Pons (tissue), 1 donor: ENCODE measurements at regions not wholly inside any gene's neighbourhood (a gene's known extent, or its start where the extent isn't known, plus 50 kb on each side); places are given as distances from the start of the nearest gene placed in this dataset.
"Not testable (repeated sequence)": the region's sequence is repeated elsewhere in the genome, so short reads cannot be mapped to it uniquely, and the experiment has no call there.

Experiments
- DNase-seq: peaks from one replicate; pipeline ENCODE4 v3.0.0-alpha.2; 2016; ENCODE audit warnings: low spot score

DNA sequence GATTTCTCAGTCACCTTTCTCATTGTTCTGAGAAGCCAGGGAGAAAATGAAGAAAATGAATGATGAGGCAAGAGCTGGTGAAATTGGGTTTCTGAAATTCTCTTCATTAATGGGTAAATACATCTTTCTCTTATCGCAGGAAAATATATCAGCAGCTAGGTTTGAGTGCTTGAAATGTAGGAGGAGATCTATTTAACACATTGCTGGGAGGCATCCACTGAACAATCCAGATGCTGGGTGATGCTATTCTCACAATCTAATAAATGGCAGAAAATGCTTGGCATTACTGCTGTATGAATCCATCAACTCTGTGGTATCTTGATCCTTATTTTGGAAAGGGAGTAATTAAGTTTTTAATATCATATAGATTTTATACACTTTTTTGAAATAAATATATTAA, 199.6 kb upstream of the LRP1B start:
- DNase-seq = no peak

- peak; percentile 15 for DNase-seq
Observed at GRCh38 chr2:142325870-142326269, 195.1 kb upstream of the LRP1B start.

DNA sequence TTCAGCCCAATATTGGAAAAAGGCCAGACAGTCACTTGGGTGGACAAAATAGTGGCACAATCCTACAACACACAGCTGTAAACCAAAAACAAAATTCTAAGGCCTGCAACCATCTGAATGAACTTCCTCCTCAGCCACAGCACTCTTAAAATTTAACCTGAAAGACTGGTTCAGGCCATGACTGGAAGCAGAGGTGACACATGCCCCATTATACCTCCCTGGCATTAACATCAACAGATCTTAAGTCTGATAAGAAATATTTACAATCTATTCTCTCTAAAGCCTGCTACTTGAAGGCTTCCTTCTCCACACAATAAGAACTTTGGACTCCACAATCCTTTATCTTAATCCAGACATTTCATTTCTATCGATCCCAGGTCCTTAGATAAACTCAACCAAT, 192.4 kb upstream of the LRP1B start:
- DNase-seq = no peak

- DNase-seq = no peak
Observed at GRCh38 chr2:142321706-142322280, 191.0 kb upstream of the LRP1B start.

GRCh38 chr2:142320067-142320466, 189.3 kb upstream of the LRP1B start:
- DNase-seq = no peak

DNA sequence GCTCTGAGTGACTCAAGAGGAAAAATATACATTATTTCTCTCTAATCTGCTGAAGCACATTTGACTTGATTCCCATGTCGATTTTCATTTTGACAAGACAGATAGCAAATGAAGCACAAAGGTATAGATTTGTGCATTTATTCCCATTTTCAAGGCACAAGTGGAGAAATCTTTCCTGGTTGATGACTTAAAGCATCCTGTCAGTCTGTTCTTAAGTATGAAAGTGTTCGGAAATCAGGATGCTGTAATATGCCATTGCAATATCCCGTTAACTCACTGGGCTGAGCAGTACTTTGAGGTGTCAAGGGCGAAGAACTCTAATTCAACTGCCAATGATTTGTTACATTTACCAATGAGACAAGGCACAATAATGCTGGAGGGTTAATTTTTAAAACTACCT, 185.2 kb upstream of the LRP1B start:
- DNase-seq = no peak

- DNase-seq = no peak
Observed at GRCh38 chr2:142315346-142315745, 184.5 kb upstream of the LRP1B start.

GRCh38 chr2:142314164-142314563, 183.3 kb upstream of the LRP1B start:
- no peak for DNase-seq

DNA sequence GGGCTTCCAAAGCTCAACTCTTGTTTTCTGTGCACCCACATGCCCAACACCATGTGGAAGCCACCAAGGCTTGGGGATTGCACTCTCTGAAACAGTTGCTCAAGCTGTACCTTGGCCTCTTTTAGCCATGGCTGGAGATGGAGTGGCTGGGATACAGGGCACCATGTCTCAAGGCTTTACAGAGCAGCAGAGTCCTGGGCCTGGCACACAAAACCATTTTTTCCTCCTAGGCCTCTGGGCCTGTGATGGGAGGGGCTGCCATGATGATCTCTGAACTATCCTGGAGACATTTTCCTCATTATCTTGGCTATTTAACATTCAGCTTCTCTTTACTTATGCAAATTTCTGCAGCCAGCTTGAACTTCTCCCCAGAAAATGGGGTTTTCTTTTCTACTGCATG, 179.7 kb upstream of the LRP1B start:
- DNase-seq = no peak

GRCh38 chr2:142308744-142309143, 177.9 kb upstream of the LRP1B start:
- no peak for DNase-seq

GRCh38 chr2:142307616-142308115, 176.8 kb upstream of the LRP1B start:
- DNase-seq = no peak

DNA sequence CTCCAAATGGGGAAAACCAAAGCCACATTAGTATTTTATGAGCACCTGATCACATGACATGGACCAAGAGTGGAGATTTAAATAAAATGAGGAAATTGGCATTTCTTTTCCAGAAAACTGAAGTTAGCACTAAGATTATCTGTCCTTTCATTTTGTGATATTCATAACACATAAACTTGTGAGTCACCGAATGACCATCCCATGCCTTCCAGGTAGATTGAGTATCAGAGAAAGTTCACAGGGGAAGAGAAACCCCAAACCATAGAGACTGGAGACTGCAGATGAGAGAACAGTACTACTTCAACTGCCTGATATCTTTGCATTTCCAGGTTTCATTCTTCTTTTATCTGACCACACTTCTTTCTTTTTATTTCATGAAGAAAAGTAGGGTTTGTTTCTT, 176.3 kb upstream of the LRP1B start:
- DNase-seq = no peak

GRCh38 chr2:142306131-142306530, 175.3 kb upstream of the LRP1B start:
- DNase-seq = no peak

GRCh38 chr2:142300517-142300916, 169.7 kb upstream of the LRP1B start:
- DNase-seq = no peak

DNA sequence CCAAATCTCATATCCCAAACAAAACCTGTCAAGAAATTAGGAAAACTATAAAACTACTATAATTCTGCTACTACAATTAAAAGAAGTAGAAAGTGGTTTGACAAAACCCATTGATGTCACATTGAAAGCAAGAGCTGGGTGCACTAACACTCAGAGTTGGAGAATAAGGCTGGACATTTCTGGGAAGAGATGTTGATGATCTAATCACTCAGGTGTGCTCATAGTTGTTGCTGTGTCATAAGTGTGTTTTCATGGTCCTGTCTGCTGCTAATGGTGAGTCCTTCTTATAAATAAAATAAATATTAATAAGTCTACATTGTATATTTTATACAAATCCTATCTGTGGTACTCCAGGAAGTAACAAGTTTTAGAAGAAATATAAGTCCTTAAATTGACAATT, 168.2 kb upstream of the LRP1B start:
- no peak for DNase-seq

- DNase-seq = no peak
Observed at GRCh38 chr2:142294225-142294624, 163.4 kb upstream of the LRP1B start.

DNA sequence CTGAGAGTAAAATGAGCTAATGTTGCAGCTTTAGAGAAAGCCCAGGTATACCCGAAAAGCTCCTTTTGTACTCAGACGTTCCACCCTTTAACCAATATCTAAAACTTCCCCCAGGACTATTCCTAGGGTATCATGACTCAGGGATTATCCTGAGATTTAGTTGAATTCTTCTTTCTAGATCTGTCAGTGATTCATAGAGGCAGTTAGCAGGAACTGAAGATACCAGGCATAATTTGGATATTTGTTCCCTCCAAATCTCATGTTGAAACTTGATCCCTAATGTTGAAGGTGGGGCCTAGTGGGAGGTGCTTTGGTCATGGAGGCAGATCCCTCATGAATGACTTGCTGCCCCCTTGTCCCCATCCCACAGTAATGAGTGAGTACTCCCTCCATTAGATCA, 161.2 kb upstream of the LRP1B start:
- no peak for DNase-seq

- no peak for DNase-seq
Observed at GRCh38 chr2:142290931-142291330, 160.1 kb upstream of the LRP1B start.

GRCh38 chr2:142286618-142287017, 155.8 kb upstream of the LRP1B start:
- no peak for DNase-seq

DNA sequence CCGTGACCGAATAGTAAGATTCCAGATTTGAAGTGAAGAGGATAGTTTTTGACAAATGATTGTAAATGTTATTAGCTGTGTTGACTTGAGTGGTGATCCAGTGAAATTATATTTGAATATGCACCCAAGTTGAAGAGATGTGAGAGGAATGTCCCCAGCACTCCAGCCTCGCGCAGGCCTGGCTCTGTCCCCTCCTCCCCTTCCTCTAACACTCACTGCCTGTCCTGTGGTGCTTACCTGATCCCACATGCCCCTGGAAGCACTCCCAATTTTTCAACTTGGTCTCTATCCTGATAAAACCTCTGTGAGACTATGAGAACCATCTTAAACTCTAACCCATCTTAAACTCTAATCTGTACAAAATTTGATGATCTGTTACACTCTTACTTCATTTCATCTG, 154.7 kb upstream of the LRP1B start:
- DNase-seq = no peak

DNA sequence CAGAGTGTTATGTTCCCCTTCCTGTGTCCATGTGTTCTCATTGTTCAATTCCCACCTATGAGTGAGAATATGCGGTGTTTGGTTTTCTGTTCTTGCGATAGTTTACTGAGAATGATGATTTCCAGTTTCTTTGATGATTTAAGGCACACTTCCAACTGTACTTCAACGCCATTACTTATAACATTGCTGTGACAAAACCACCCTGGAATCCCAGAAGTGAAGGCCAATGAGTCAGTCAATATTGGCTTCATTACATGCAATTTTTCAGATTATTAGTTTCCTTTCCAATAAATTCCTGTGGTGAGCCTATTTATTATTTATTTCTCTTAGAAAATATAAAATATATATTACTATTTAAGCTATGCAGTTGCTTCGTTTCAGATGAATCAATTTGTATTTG, 153.5 kb upstream of the LRP1B start:
- DNase-seq = not testable (repeated sequence)

DNA sequence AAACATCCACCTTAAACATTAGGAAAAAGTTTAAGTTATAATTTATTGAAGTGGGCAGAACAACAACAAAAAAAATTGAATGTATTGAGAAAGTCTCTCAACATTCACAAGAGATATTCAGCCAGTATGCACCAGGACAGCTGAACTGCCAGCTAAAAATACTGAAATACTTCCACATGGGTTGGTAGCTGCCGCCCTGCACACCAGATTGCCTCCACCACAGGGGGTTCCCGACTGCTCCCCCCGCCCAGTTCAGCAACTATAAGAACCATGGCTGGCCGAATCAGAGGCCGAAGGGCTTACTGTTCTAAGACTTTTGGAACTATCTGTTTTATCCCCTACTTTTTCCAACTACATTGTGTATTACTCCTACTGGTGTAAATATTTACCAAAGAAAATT, 150.0 kb upstream of the LRP1B start:
- DNase-seq = no peak

- no peak for DNase-seq
Observed at GRCh38 chr2:142270990-142271389, 140.2 kb upstream of the LRP1B start.

DNA sequence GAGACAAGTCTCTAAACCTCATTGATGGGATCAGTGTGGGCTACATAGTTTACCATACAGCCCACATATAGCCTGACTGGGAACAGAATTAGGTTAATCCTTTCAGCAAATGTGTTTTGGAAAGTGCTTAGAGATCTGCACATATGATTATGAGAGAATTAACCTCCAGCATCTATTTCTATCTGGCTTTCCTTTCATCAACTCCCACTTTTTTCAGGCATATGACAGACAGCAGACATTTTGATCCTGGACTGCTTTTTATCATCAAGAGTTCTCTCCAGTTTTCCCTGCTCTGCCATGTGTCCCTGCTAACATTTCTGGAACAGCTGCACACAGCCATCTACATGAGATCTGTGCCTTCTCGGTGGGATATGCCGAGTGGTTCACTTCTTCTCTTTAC, 139.5 kb upstream of the LRP1B start:
- no peak for DNase-seq

- DNase-seq = no peak
Observed at GRCh38 chr2:142259356-142259755, 128.5 kb upstream of the LRP1B start.
